ENCODE measurements at regions not wholly inside any gene's neighbourhood (a gene's known extent, or its start where the extent isn't known, plus 50 kb on each side); places are given as distances from the start of the nearest gene placed in this dataset.

DNA sequence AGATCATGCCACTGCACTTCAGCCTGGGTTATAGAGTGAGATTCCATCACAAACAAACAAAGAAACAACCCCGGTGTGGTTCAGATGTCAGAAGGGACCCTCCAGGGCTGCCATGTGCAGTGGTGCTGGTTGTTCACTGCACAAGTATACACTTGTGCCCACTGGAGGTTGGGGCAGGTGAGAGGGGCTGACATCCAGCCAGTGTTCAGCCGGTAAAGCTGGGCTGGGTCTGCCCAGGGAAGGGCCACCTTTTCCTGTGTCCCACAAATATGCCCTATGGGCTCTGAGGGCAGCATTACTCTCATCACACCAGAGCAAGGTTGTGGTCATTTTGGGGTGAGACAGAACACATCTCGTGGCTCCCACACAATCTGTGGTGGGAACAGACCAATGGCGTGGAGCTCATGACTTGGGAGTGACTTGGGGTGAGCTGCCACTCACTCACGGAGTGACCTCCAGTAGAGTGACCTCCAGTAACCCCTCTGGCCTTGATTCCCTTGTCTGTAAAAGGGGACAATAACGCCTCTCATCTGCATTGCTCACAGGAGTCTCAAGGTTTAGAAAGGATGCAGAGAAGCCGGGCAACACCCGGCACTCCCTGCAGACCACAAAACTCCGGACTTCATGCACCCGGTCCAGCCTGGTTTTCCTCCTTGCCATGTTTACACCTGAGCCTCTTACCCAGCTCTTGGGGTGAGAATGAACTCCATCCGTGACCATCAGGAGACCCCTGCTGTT is 69.0 kb upstream of the VRK1 start:
- peaks cover 0 to 17% (median 0%) of the 10 kb centered on the region in 3 donors for H3K9me3 ChIP-seq
- WGBS, 2 donors (ENCODE audit: low coverage in 1 of 2), result 71 to 87% methylated on average over 6 to 7 of the region's 11 CpGs
- H3K4me3 ChIP-seq, result no peak overlapping the region
- ATAC-seq, result no peak
- no peaks in the 10 kb centered on the region for H3K36me3 ChIP-seq
- H3K4me1 ChIP-seq, result no peaks in the 10 kb centered on the region
- TF ChIP-seq POLR2AphosphoS5 (IDR thresholded peaks at IDR 0.05) (no peak), EP300 (IDR thresholded peaks at IDR 0.05) (no peak), POLR2A (IDR thresholded peaks at IDR 0.05) (no peak)
- TF ChIP-seq, protein P1, sequence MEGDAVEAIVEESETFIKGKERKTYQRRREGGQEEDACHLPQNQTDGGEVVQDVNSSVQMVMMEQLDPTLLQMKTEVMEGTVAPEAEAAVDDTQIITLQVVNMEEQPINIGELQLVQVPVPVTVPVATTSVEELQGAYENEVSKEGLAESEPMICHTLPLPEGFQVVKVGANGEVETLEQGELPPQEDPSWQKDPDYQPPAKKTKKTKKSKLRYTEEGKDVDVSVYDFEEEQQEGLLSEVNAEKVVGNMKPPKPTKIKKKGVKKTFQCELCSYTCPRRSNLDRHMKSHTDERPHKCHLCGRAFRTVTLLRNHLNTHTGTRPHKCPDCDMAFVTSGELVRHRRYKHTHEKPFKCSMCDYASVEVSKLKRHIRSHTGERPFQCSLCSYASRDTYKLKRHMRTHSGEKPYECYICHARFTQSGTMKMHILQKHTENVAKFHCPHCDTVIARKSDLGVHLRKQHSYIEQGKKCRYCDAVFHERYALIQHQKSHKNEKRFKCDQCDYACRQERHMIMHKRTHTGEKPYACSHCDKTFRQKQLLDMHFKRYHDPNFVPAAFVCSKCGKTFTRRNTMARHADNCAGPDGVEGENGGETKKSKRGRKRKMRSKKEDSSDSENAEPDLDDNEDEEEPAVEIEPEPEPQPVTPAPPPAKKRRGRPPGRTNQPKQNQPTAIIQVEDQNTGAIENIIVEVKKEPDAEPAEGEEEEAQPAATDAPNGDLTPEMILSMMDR (IDR thresholded peaks at IDR 0.05), result no peak
- peaks cover 8% of the 10 kb centered on the region for H3K27me3 ChIP-seq
- H3K27ac ChIP-seq, result no peak overlapping the region

DNA sequence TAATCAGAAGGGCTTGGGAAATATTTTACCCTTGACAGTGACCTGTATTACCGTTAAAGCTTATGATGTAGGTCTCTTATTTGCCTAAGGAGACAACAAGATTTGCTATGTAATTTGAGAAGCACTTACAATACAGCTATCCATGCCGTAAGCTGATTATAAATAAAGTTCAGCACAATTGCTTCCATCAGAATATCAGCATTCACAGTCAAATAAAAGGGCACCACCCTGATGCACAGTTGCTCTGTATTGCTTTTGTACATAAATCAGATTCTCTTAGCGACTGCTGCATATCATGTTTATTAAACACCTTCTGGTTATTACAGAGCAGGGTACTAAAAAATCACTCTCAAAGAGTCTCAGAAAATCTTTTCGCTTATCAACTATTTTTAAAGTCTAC is 67.3 kb upstream of the VRK1 start:
- WGBS, 2 donors (ENCODE audit: low coverage in 1 of 2), result 61 to 73% methylated on average over 4 of the region's 4 CpGs
- TF ChIP-seq POLR2A (IDR thresholded peaks at IDR 0.05), result no peak
- TF ChIP-seq, protein P1 (IDR thresholded peaks at IDR 0.05), result no peak
- TF ChIP-seq EP300 (IDR thresholded peaks at IDR 0.05), result no peak
- no peak for TF ChIP-seq POLR2AphosphoS5 (IDR thresholded peaks at IDR 0.05)

DNA sequence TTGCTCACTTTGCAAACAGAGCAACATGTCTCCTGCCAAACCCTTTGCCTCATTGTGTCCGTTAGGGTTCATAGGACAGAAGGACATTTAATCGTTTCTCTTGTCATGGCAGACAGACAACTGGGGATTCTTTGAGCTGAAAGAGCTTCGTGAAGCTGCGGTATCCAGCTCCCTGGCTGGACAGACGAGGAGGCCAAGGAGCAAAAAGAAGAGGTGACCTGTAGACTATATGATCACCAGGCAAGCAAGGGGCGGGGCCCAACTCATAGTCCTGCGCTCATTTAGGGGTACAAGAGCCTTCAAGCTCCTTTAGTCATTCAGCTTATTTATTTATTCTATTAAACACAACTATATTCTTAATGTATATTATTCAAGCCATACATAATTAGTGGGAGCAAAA is 66.8 kb upstream of the VRK1 start:
- Histone ChIP-seq H3K27me3 (peaks cover 9% of the 10 kb centered on the region), H3K4me1 (no peaks in the 10 kb centered on the region), H3K27ac (no peak overlapping the region), H3K36me3 (no peaks in the 10 kb centered on the region), H3K9me3 (peaks cover 0 to 11% (median 0%) of the 10 kb centered on the region in 3 donors), H3K4me3 (no peak overlapping the region)
- WGBS, 2 donors (ENCODE audit: low coverage in 1 of 2), result 75 to 92% methylated on average over 6 to 7 of the region's 7 CpGs
- ATAC-seq, result no peak
- TF ChIP-seq, protein P1 (IDR thresholded peaks at IDR 0.05), result no peak
- TF ChIP-seq POLR2AphosphoS5 (IDR thresholded peaks at IDR 0.05), result no peak
- no peak for TF ChIP-seq POLR2A (IDR thresholded peaks at IDR 0.05)
- TF ChIP-seq EP300 (IDR thresholded peaks at IDR 0.05), result no peak

More for the DNA sequence above, 67.3 kb upstream of the VRK1 start:
- H3K36me3 ChIP-seq, result no peaks in the 10 kb centered on the region
- H3K4me3 ChIP-seq, result no peak overlapping the region
- H3K9me3 ChIP-seq, result peaks cover 0 to 13% (median 0%) of the 10 kb centered on the region in 3 donors
- H3K27ac ChIP-seq, result no peak overlapping the region
- ATAC-seq, result no peak
- H3K4me1 ChIP-seq, result no peaks in the 10 kb centered on the region
- H3K27me3 ChIP-seq, result peaks cover 8% of the 10 kb centered on the region

DNA sequence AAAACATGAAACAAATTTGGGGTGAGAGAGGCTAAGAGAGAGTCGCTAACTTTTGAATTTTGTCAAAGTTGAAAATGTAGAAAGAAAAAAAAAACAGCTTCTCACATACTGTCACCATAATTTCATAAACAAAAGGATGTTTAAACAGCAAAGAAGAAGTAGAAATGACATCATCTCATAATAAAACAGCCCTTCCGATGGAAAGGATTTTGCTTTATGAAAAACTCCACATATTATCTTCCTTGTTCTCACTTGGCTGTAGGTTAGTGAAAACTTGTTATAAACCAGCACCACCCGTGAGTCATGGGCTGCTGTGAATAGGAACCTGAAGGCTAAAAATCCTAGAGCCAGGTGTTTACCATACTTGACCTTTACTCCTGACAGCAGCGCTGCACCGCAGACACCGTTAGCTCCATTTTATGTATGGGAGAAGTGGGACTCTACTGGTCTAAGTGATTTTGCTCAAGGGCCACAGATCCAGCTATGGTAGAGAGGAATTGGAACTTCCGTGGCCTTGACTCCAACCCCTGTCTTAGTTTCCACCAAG is 63.0 kb upstream of the VRK1 start:
- TF ChIP-seq, protein P1 (IDR thresholded peaks at IDR 0.05), result no peak
- TF ChIP-seq EP300 (IDR thresholded peaks at IDR 0.05) (no peak), POLR2AphosphoS5 (IDR thresholded peaks at IDR 0.05) (no peak), POLR2A (IDR thresholded peaks at IDR 0.05) (no peak)

DNA sequence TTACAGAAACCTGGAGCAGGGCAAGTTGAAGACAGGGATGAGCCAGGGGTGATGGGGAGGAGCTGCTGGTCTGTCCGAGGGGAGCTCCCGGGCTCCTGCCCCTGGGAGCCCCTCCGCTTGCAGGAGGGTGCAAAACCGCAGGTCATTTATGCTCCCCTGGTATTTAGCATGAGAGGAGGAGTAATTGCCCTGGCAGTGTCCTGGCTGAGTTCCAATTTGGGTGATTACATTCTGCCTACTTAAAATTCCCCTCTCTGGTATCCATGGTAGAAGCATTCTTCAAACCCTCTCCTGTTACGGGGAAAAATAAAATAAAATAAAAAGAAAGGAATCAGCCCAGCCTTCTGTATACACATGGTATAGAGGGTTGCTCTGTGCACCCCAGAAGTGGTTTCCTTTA is 61.7 kb upstream of the VRK1 start:
- H3K27ac ChIP-seq, result no peak overlapping the region
- no peak overlapping the region for H3K4me3 ChIP-seq
- peaks cover 48% of the 10 kb centered on the region for H3K27me3 ChIP-seq
- no peaks in the 10 kb centered on the region for H3K9me3 ChIP-seq
- 32 to 34% methylated on average over 5 of the region's 5 CpGs for WGBS, 2 donors (ENCODE audit: low coverage in 1 of 2)
- TF ChIP-seq POLR2A (IDR thresholded peaks at IDR 0.05) (no peak), POLR2AphosphoS5 (IDR thresholded peaks at IDR 0.05) (no peak), EP300 (IDR thresholded peaks at IDR 0.05) (no peak)
- TF ChIP-seq, protein P1 (IDR thresholded peaks at IDR 0.05), result no peak
- no peaks in the 10 kb centered on the region for H3K4me1 ChIP-seq
- no peak for ATAC-seq
- no peaks in the 10 kb centered on the region for H3K36me3 ChIP-seq

More for the DNA sequence above, 63.0 kb upstream of the VRK1 start:
- WGBS, 2 donors (ENCODE audit: low coverage in 1 of 2), result 69 to 75% methylated on average over 3 to 7 of the region's 7 CpGs
- Histone ChIP-seq H3K27ac (no peak overlapping the region), H3K9me3 (no peaks in the 10 kb centered on the region), H3K4me1 (no peaks in the 10 kb centered on the region), H3K4me3 (no peak overlapping the region), H3K36me3 (no peaks in the 10 kb centered on the region), H3K27me3 (peaks cover 36% of the 10 kb centered on the region)
- no peak for ATAC-seq

Data from gastroesophageal sphincter (tissue), 4 donors.